T1000 (cell line): ENCODE measurements at regions not wholly inside any gene's neighbourhood (a gene's known extent, or its start where the extent isn't known, plus 50 kb on each side); places are given as distances from the start of the nearest gene placed in this dataset.

ENCODE experiments used
- DNase-seq: peaks from one replicate; lab custom pipeline; 2025; ENCODE audit warnings: mixed read lengths; lab: John Stamatoyannopoulos, UW

GRCh38 chr6:155995281-155995680 is 539.6 kb upstream of the NOX3 start:
- no peak for DNase-seq

GRCh38 chr6:155994086-155994485 is 538.4 kb upstream of the NOX3 start:
- DNase-seq = no peak

GRCh38 chr6:155993240-155993639 is 537.6 kb upstream of the NOX3 start:
- no peak for DNase-seq

GRCh38 chr6:155985660-155986138 is 530.1 kb upstream of the NOX3 start:
- no peak for DNase-seq

GRCh38 chr6:155980768-155981079 is 525.1 kb upstream of the NOX3 start:
- no peak for DNase-seq

GRCh38 chr6:155980014-155980767 is 524.6 kb upstream of the NOX3 start:
- no peak for DNase-seq

- DNase-seq = no peak
These were observed 519.9 kb upstream of the NOX3 start for GRCh38 chr6:155975506-155975905.

GRCh38 chr6:155974811-155975323 is 519.2 kb upstream of the NOX3 start:
- no peak for DNase-seq

GRCh38 chr6:155974359-155974758 is 518.7 kb upstream of the NOX3 start:
- no peak for DNase-seq

GRCh38 chr6:155970876-155971708 is 515.5 kb upstream of the NOX3 start:
- no peak for DNase-seq

GRCh38 chr6:155970472-155970871 is 514.8 kb upstream of the NOX3 start:
- no peak for DNase-seq

- no peak for DNase-seq
These were observed 513.3 kb upstream of the NOX3 start for GRCh38 chr6:155968921-155969320.

- no peak for DNase-seq
These were observed 511.7 kb upstream of the NOX3 start for GRCh38 chr6:155967322-155967721.

- DNase-seq = no peak
These were observed 508.9 kb upstream of the NOX3 start for GRCh38 chr6:155964544-155964943.

- DNase-seq = no peak
These were observed 506.6 kb upstream of the NOX3 start for GRCh38 chr6:155962276-155962675.

- DNase-seq = no peak
These were observed 504.4 kb upstream of the NOX3 start for GRCh38 chr6:155959898-155960495.

- DNase-seq = no peak
These were observed 502.9 kb upstream of the NOX3 start for GRCh38 chr6:155958550-155958949.

- DNase-seq = no peak
These were observed 499.4 kb upstream of the NOX3 start for GRCh38 chr6:155955038-155955437.

- DNase-seq = no peak
These were observed 498.5 kb upstream of the NOX3 start for GRCh38 chr6:155954149-155954548.

GRCh38 chr6:155949256-155949655 is 493.6 kb upstream of the NOX3 start:
- no peak for DNase-seq

GRCh38 chr6:155946860-155947259 is 491.2 kb upstream of the NOX3 start:
- no peak for DNase-seq

- DNase-seq = no peak
These were observed 488.0 kb upstream of the NOX3 start for GRCh38 chr6:155943635-155944034.

GRCh38 chr6:155939253-155939652 is 483.6 kb upstream of the NOX3 start:
- DNase-seq = no peak
